Panc1 (cell line): ENCODE measurements at regions not wholly inside any gene's neighbourhood (a gene's known extent, or its start where the extent isn't known, plus 50 kb on each side); places are given as distances from the start of the nearest gene placed in this dataset.

Experiments
- TF ChIP-seq, protein P1 (sequence below): fragments of 450-650 bp; IDR thresholded peaks from 2 replicates; pipeline ENCODE4 v1.5.1; 2017; ENCODE audit warnings: mild to moderate bottlenecking
- TF ChIP-seq, protein P2 (sequence below), 2 experiments: IDR thresholded peaks; 2 replicates each; pipeline ENCODE4 v1.6.1; 2011 to 2012; ENCODE audit warnings: low read depth in 2 of 2, control low read depth in 1 of 2, low read length in 1 of 2, mild to moderate bottlenecking in 1 of 2, moderate library complexity in 1 of 2; ENCODE audit not compliant: insufficient read depth in 1 of 2

DNA sequence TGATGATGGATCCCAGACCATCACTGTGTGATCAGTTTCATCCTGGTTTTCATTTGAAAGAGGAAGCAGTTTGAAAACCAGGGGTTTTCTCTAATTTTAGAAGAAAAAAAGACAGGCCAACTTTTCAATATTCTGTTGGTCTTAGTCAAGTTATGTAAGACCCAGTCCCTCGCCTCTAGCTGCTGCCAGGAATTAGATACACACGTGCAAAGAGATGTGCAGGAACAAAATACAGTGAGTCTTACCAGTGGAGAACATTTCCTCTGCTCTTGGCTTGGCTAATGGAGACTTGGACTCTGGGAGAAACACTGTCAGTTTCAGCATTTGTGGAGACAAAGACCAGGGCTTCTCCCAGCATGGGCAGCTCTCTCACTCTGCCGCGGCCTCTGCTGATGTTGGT lies 214.9 kb upstream of the C2CD4B start:
- TF ChIP-seq, protein P1, sequence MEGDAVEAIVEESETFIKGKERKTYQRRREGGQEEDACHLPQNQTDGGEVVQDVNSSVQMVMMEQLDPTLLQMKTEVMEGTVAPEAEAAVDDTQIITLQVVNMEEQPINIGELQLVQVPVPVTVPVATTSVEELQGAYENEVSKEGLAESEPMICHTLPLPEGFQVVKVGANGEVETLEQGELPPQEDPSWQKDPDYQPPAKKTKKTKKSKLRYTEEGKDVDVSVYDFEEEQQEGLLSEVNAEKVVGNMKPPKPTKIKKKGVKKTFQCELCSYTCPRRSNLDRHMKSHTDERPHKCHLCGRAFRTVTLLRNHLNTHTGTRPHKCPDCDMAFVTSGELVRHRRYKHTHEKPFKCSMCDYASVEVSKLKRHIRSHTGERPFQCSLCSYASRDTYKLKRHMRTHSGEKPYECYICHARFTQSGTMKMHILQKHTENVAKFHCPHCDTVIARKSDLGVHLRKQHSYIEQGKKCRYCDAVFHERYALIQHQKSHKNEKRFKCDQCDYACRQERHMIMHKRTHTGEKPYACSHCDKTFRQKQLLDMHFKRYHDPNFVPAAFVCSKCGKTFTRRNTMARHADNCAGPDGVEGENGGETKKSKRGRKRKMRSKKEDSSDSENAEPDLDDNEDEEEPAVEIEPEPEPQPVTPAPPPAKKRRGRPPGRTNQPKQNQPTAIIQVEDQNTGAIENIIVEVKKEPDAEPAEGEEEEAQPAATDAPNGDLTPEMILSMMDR, result no peak
- TF ChIP-seq, protein P2, sequence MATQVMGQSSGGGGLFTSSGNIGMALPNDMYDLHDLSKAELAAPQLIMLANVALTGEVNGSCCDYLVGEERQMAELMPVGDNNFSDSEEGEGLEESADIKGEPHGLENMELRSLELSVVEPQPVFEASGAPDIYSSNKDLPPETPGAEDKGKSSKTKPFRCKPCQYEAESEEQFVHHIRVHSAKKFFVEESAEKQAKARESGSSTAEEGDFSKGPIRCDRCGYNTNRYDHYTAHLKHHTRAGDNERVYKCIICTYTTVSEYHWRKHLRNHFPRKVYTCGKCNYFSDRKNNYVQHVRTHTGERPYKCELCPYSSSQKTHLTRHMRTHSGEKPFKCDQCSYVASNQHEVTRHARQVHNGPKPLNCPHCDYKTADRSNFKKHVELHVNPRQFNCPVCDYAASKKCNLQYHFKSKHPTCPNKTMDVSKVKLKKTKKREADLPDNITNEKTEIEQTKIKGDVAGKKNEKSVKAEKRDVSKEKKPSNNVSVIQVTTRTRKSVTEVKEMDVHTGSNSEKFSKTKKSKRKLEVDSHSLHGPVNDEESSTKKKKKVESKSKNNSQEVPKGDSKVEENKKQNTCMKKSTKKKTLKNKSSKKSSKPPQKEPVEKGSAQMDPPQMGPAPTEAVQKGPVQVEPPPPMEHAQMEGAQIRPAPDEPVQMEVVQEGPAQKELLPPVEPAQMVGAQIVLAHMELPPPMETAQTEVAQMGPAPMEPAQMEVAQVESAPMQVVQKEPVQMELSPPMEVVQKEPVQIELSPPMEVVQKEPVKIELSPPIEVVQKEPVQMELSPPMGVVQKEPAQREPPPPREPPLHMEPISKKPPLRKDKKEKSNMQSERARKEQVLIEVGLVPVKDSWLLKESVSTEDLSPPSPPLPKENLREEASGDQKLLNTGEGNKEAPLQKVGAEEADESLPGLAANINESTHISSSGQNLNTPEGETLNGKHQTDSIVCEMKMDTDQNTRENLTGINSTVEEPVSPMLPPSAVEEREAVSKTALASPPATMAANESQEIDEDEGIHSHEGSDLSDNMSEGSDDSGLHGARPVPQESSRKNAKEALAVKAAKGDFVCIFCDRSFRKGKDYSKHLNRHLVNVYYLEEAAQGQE (IDR thresholded peaks at IDR 0.05; ENCODE audit: insufficient read depth in 1 of 2, low read depth in 2 of 2, low read length in 1 of 2), result no peak
